HG03432 (cell line): ENCODE measurements at regions not wholly inside any gene's neighbourhood (a gene's known extent, or its start where the extent isn't known, plus 50 kb on each side); places are given as distances from the start of the nearest gene placed in this dataset.

Experiments used
- ATAC-seq: cut with Tn5 transposase; IDR thresholded peaks from one replicate; pipeline ENCODE4 v1.9.1; 2021; ENCODE audit warnings: mild to moderate bottlenecking, moderate library complexity; ENCODE audit not compliant: unreplicated experiment

GRCh38 chr4:54793856-54794422 is 136.2 kb downstream of the KIT start:
- ATAC-seq: no peak
